Bronchial epithelial cell (primary cell): ENCODE measurements at regions not wholly inside any gene's neighbourhood (a gene's known extent, or its start where the extent isn't known, plus 50 kb on each side); places are given as distances from the start of the nearest gene placed in this dataset.
"Not testable (repeated sequence)": the region's sequence is repeated elsewhere in the genome, so short reads cannot be mapped to it uniquely, and the experiment has no call there.

Experiments used
- DNase-seq: peaks from one replicate; pipeline ENCODE4 v3.0.0-alpha.2; 2010; ENCODE audit warnings: low read depth
- FAIRE-seq: peaks from 2 replicates; lab custom pipeline; 2011; peaks lifted over from hg19 to GRCh38; lab: Jason Lieb, UNC
- H3K27me3 ChIP-seq: 2 replicates; pipeline ENCODE4 v1.5.1; 2011; ENCODE audit warnings: low read length; ENCODE audit not compliant: control insufficient read depth, insufficient read depth
- H3K36me3 ChIP-seq: 2 replicates; pipeline ENCODE4 v1.5.1; 2011; ENCODE audit warnings: low read length; ENCODE audit not compliant: control insufficient read depth, insufficient read depth
- H3K4me3 ChIP-seq: 2 replicates; pipeline ENCODE4 v1.5.1; 2011; ENCODE audit warnings: mild to moderate bottlenecking, low read depth, low read length, control low read depth
- TF ChIP-seq, protein P1 (sequence below): IDR thresholded peaks from 2 replicates; pipeline ENCODE4 v1.5.1; 2011; ENCODE audit warnings: mild to moderate bottlenecking, moderate library complexity, low read length, control low read depth, inconsistent platforms; ENCODE audit not compliant: insufficient read depth, severe bottlenecking

DNA sequence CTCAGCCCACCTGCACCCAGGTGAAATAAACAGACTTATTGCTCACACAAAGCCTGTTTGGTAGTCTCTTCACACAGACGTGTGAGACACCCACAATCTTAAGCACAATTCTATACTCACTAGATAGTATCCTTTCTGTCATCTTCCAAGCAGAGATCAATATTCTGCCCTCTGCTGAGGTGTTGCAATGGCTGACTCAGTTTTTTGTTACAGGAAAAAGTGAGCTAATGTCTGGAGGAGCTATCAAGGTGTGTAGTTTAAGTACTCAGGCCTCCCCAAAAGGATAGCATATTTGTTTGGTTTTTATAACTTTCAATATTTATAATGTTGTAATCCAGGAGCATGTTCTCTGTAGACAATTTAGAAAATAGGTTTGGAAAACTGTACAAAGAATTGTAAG lies 775.2 kb upstream of the POU3F4 start:
- Histone ChIP-seq H3K27me3 (no peaks in the 10 kb centered on the region), H3K36me3 (no peaks in the 10 kb centered on the region), H3K4me3 (no peak overlapping the region)
- FAIRE-seq = no peak
- TF ChIP-seq, protein P1, sequence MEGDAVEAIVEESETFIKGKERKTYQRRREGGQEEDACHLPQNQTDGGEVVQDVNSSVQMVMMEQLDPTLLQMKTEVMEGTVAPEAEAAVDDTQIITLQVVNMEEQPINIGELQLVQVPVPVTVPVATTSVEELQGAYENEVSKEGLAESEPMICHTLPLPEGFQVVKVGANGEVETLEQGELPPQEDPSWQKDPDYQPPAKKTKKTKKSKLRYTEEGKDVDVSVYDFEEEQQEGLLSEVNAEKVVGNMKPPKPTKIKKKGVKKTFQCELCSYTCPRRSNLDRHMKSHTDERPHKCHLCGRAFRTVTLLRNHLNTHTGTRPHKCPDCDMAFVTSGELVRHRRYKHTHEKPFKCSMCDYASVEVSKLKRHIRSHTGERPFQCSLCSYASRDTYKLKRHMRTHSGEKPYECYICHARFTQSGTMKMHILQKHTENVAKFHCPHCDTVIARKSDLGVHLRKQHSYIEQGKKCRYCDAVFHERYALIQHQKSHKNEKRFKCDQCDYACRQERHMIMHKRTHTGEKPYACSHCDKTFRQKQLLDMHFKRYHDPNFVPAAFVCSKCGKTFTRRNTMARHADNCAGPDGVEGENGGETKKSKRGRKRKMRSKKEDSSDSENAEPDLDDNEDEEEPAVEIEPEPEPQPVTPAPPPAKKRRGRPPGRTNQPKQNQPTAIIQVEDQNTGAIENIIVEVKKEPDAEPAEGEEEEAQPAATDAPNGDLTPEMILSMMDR = no peak
- DNase-seq = peak; percentile 53

DNA sequence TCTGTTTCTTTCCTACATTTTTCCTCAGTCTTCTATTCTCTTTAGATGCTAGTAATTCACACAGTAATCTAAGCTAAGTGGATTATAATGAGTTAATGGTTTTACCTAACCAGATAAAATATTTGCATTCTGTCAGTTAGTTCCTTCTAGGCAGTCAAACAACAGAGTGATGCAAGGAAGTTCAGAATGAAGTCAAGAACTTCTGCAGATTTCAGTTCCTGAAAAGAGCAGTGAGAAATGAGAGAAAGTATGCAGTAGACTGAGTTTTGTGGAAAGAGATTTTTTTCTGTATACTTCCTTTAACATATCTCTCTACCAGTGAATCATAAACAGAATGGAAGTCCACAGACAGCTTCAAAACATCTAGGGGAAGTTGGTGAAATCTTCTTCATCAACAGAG lies 774.0 kb upstream of the POU3F4 start:
- Histone ChIP-seq H3K36me3 (no peaks in the 10 kb centered on the region), H3K4me3 (no peak overlapping the region), H3K27me3 (no peaks in the 10 kb centered on the region)
- TF ChIP-seq, protein P1 = no peak
- no peak for DNase-seq
- FAIRE-seq = no peak

DNA sequence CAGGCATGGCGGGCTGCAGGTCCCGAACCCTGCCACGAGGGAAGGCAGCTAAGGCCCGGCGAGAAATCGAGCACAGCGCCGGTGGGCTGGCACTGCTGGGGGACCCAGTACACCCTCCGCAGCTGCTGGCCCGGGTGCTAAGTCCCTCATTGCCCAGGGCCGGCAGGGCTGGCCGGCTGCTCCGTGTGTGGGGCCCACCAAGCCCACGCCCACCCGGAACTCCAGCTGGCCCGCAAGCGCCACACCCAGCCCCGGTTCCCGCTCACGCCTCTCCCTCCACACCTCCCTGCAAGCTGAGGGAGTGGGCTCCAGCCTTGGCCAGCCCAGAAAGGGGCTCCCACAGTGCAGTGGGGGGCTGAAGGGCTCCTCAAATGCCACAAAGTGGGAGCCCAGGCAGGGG lies 769.8 kb upstream of the POU3F4 start:
- FAIRE-seq, H3K27me3 ChIP-seq, H3K4me3 ChIP-seq, H3K36me3 ChIP-seq, DNase-seq: not testable (repeated sequence)

DNA sequence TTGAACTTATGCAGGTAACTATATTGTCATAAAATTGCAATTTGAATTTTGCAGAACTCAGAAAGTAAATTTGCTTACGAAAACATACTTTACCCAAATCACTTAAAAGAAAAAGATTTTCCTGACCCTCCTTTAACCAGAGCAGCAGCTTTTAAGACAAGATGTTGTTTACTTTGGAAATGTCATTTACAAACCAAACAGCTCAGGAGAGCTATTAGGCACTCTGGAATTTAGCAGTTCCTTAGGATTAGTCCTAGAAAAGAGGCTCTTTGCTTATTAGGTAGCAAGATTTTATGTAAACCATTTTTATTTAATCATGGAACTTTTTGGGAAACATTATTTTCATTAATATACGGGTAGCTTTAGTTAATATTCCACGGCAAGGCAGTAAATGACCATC lies 765.7 kb upstream of the POU3F4 start:
- FAIRE-seq = no peak
- DNase-seq = no peak

DNA sequence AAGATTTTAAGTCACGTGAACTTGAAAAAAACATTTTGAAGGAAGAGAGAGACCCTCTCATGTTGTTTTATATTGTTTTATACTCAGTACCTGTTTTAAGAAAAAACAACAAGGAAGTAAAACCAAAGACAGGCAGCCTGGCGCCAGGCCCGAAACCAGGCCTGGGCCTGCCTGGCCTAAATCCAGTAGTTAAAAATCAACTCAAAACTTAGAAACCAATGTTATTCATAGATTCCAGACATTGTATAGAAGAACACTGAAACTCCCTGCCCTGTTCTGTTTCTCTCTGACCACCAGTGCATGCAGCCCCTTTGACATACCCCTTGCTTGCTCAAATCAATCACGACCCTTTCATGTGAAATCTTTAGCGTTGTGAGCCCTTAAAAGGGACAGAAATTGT lies 762.4 kb upstream of the POU3F4 start:
- H3K4me3 ChIP-seq, H3K27me3 ChIP-seq, FAIRE-seq, H3K36me3 ChIP-seq, DNase-seq: not testable (repeated sequence)

More for the DNA sequence above, 765.7 kb upstream of the POU3F4 start:
- TF ChIP-seq, protein P1 = no peak
- H3K27me3 ChIP-seq = no peaks in the 10 kb centered on the region
- no peak overlapping the region for H3K4me3 ChIP-seq
- no peaks in the 10 kb centered on the region for H3K36me3 ChIP-seq

DNA sequence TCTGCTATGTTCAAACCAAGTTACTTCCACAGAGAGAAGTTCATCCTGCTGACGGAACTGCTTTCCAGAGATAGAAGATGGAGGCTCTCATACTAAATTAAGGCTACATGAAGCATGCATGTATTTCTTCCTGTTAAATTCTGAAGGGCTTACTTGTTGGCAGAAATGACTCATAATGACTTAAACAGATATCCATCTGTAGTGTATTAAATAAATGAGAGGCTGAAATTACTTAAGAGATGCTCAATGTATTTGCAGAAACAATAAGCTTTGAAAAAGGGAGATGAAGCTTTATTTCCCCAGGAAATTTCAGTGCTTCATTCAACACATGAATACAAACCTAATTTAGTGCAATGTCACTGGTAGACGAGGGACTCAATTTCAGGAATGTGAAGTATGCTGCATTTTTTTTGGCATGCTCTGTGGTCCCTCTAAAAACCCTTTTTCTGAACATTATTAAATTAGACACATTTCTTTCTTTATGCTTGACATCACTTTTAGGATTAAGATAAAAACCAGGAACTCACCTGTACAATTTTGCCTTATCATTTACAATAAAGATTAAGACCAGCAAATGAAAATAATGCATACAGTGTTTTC lies 759.1 kb upstream of the POU3F4 start:
- Histone ChIP-seq H3K27me3 (no peaks in the 10 kb centered on the region), H3K4me3 (no peak overlapping the region), H3K36me3 (no peaks in the 10 kb centered on the region)
- TF ChIP-seq, protein P1 = no peak
- DNase-seq = peak; percentile 47
- no peak for FAIRE-seq

DNA sequence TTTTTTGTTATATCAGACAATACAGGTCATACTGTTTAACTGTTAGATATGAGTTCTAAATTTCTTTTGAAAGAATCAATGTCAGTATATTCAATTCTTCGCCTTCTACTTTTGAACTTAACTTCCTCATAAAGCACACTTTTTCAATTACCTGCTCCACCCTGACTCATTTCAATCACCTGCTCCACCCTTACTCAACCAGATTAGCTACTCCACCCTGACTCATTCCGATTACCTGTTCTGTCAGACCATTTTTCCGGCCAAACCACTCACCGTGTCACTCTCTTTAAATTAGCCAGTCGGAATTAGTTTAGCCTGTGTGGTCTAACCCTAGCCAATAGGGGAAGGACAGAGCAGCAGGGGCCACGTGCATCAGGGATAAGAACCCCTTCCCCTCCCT lies 751.8 kb upstream of the POU3F4 start:
- TF ChIP-seq, protein P1 = no peak
- FAIRE-seq = no peak
- H3K27me3 ChIP-seq = no peaks in the 10 kb centered on the region
- no peaks in the 10 kb centered on the region for H3K36me3 ChIP-seq
- DNase-seq = peak; percentile 64
- H3K4me3 ChIP-seq = no peak overlapping the region
